ENCODE measurements at regions not wholly inside any gene's neighbourhood (a gene's known extent, or its start where the extent isn't known, plus 50 kb on each side); places are given as distances from the start of the nearest gene placed in this dataset.

DNA sequence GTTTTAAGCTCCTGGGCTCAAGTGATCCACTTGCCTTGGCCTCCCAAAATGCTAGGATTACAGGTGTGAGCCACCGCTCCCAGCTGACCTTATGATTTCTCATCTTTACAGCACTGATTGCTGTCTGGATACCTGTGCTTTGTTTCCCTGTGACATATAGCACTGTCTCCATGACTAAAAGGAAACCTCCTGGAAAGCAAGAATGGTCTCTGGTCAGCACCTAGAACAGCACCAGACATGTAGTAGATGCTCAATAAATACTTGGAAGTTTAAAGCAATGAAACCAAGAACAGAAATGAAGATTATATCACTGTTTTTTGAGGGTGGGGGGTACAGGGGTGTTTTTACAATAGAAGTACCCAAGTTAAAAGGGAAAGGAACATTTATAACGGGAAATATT, 156.8 kb upstream of the ADAMTS9 start:
- no peaks in the 10 kb centered on the region for H3K27me3 ChIP-seq
- H3K4me1 ChIP-seq (ENCODE audit: insufficient read depth): peaks cover 16% of the 10 kb centered on the region
- intact Hi-C loops (cut with DNase I): no loop called here
- no peak overlapping the region for H3K27ac ChIP-seq
- no peak overlapping the region for H3K4me3 ChIP-seq
- TF ChIP-seq EP300 (IDR thresholded peaks at IDR 0.05) (no peak), POLR2A (IDR thresholded peaks at IDR 0.05) (no peak)
- TF ChIP-seq, protein P1, sequence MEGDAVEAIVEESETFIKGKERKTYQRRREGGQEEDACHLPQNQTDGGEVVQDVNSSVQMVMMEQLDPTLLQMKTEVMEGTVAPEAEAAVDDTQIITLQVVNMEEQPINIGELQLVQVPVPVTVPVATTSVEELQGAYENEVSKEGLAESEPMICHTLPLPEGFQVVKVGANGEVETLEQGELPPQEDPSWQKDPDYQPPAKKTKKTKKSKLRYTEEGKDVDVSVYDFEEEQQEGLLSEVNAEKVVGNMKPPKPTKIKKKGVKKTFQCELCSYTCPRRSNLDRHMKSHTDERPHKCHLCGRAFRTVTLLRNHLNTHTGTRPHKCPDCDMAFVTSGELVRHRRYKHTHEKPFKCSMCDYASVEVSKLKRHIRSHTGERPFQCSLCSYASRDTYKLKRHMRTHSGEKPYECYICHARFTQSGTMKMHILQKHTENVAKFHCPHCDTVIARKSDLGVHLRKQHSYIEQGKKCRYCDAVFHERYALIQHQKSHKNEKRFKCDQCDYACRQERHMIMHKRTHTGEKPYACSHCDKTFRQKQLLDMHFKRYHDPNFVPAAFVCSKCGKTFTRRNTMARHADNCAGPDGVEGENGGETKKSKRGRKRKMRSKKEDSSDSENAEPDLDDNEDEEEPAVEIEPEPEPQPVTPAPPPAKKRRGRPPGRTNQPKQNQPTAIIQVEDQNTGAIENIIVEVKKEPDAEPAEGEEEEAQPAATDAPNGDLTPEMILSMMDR (IDR thresholded peaks at IDR 0.05): no peak
- DNase-seq: no peak
- H3K36me3 ChIP-seq: no peaks in the 10 kb centered on the region
- 98 to 99% (median 99%) methylated on average over 2 of the region's 2 CpGs for WGBS, 3 donors
- no peaks in the 10 kb centered on the region for H3K9me3 ChIP-seq

DNA sequence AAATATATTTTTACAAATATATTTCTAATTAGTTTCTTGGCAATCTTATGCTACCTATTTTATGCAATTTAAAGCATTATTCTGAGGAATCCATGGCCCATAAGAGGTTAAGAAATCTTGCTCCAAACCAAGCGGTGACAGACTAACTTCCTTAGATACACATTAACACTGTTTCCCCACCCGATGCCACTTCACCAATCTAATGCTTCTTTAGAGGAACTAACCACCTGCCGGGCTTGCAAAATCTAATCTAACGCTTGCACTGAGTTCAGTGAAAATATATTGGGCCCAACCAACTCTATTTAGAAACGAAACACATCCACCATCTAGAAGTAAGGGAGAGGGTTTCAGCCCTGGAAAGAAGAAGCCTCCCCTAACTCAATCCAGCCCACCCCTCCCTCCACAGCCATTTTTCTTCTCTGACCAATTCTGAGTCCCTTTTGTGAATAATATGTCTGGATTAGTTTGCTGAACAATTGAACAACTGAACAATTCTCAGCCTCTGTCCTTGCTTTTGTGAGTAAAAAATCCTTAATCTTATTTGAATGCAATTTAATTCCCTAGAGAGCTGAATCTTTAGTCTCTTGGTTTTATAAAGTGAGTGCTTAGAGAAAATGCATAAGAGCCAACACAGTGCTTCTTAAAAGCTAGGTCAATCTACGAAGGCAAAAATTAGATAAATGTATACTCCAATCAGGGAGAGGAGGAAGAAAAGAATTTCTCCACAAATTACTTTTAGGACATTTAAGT, 150.4 kb upstream of the ADAMTS9 start:
- WGBS, 3 donors: 88 to 92% (median 91%) methylated on average over 6 of the region's 6 CpGs
- Histone ChIP-seq H3K36me3 (no peaks in the 10 kb centered on the region), H3K27ac (no peak overlapping the region), H3K4me3 (no peak overlapping the region), H3K27me3 (no peaks in the 10 kb centered on the region), H3K4me1 (ENCODE audit: insufficient read depth) (peaks cover 2% of the 10 kb centered on the region), H3K9me3 (no peaks in the 10 kb centered on the region)
- TF ChIP-seq, protein P1 (IDR thresholded peaks at IDR 0.05): no peak
- TF ChIP-seq POLR2A (IDR thresholded peaks at IDR 0.05) (no peak), EP300 (IDR thresholded peaks at IDR 0.05) (no peak)
- intact Hi-C loops (cut with DNase I): no loop called here
- no peak for DNase-seq

DNA sequence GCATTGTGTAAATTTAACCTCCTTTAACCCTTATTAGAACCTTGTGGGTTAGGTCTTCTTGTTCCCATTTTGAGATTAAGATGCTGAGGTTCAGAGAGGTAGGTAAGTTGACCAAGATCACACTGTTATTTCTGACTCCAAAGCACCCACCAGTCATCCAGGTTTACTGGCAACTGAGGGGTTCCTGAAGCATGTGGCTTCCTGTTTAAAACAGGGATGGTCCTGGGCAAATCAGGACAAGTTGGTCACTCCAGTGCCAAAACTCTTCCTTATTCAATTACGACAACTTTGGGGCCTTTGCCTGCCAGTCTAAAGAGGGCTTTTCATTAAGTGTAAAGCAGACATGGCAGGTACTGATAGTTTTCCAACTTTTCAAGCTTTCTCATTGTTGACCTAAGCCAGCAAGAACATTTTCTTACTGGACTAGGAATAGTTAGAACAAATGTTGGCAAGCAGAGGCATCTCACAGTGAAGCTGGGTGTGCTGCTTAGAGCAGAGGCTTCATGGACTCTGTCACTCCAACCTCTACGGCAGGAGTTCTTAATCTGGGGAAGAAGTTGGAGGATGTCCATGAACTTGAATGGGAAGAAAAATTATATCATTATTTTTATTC, 149.4 kb upstream of the ADAMTS9 start:
- Histone ChIP-seq H3K36me3 (no peaks in the 10 kb centered on the region), H3K27ac (no peak overlapping the region), H3K4me1 (ENCODE audit: insufficient read depth) (peaks cover 2% of the 10 kb centered on the region), H3K9me3 (no peaks in the 10 kb centered on the region), H3K4me3 (no peak overlapping the region), H3K27me3 (no peaks in the 10 kb centered on the region)
- 40 to 53% (median 43%) methylated on average over 2 of the region's 2 CpGs for WGBS, 3 donors
- intact Hi-C loops (cut with DNase I): no loop called here
- TF ChIP-seq, protein P1 (IDR thresholded peaks at IDR 0.05): no peak
- TF ChIP-seq EP300 (IDR thresholded peaks at IDR 0.05) (no peak), POLR2A (IDR thresholded peaks at IDR 0.05) (no peak)
- peak in 1 of 5 donors; percentile 21 for DNase-seq

DNA sequence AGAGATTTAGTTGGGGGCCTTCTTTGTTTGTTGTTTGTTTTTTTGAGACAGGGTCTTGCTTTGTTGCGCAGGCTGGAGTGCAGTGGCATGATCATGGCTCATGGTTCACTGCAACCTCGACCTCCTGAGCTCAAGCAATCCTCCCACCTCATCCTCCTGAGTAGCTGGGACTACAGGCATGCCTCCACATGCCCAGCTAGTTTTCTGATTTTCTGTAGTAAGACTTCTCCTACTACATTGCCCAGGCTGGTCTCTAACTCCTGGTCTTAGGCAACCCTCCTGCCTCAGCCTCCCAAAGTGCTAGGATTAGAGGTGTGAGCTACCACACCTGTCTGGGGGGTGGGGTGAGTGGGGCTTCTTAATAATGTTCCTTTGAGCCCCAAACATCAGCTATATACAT, 148.3 kb upstream of the ADAMTS9 start:
- H3K27ac ChIP-seq: no peak overlapping the region
- 79 to 89% (median 89%) methylated on average over 2 of the region's 2 CpGs for WGBS, 3 donors
- intact Hi-C loops (cut with DNase I): no loop called here
- H3K36me3 ChIP-seq: no peaks in the 10 kb centered on the region
- DNase-seq: no peak
- H3K27me3 ChIP-seq: no peaks in the 10 kb centered on the region
- peaks cover 3% of the 10 kb centered on the region for H3K4me1 ChIP-seq (ENCODE audit: insufficient read depth)
- TF ChIP-seq, protein P1 (IDR thresholded peaks at IDR 0.05): no peak
- no peak for TF ChIP-seq EP300 (IDR thresholded peaks at IDR 0.05)
- no peak for TF ChIP-seq POLR2A (IDR thresholded peaks at IDR 0.05)
- H3K4me3 ChIP-seq: no peak overlapping the region
- H3K9me3 ChIP-seq: no peaks in the 10 kb centered on the region

All from ovary (tissue), 7 donors.